ENCODE measurements at regions not wholly inside any gene's neighbourhood (a gene's known extent, or its start where the extent isn't known, plus 50 kb on each side); places are given as distances from the start of the nearest gene placed in this dataset.

DNA sequence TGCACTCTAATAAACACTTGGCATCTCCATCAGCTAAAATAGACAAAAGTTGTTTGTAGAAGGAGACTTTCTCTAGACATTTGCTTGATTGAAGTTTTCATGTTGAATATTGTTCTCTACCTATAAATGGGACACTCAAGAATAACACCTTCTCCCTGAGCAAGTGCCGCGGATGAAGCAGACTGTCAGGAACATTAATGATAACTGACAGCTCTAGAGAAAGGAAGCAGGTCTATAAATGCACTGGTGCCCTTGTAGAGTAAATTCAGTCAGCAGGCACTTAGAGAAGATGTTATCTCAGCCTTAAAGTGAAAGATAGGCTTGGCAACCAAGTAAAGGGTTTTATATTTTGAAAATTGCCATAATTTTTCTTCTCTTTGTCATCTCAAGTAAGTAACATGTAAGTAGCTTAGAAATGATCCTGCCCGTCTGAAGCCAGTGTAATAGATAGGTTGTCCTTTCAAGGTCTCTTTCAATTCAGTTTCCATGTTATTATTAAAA lies 224.6 kb downstream of the ARL6IP6 start:
- ChIA-PET POLR2A (no interaction called here), CTCF (no interaction called here)
- Mint-ChIP-seq H3K27ac (no peak overlapping the region), H3K4me3 (no peak overlapping the region), H3K4me1 (ENCODE audit: low read depth) (no peaks in the 10 kb centered on the region), H3K9me3 (peaks cover 2% of the 10 kb centered on the region), H3K36me3 (ENCODE audit: low read depth) (no peaks in the 10 kb centered on the region), H3K27me3 (peaks cover 2% of the 10 kb centered on the region)
- intact Hi-C loops (cut with micrococcal nuclease), result no loop called here
- TF ChIP-seq, protein P1, sequence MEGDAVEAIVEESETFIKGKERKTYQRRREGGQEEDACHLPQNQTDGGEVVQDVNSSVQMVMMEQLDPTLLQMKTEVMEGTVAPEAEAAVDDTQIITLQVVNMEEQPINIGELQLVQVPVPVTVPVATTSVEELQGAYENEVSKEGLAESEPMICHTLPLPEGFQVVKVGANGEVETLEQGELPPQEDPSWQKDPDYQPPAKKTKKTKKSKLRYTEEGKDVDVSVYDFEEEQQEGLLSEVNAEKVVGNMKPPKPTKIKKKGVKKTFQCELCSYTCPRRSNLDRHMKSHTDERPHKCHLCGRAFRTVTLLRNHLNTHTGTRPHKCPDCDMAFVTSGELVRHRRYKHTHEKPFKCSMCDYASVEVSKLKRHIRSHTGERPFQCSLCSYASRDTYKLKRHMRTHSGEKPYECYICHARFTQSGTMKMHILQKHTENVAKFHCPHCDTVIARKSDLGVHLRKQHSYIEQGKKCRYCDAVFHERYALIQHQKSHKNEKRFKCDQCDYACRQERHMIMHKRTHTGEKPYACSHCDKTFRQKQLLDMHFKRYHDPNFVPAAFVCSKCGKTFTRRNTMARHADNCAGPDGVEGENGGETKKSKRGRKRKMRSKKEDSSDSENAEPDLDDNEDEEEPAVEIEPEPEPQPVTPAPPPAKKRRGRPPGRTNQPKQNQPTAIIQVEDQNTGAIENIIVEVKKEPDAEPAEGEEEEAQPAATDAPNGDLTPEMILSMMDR (IDR thresholded peaks at IDR 0.05), result no peak
- ATAC-seq, result no peak
- DNase-seq, result no peak

DNA sequence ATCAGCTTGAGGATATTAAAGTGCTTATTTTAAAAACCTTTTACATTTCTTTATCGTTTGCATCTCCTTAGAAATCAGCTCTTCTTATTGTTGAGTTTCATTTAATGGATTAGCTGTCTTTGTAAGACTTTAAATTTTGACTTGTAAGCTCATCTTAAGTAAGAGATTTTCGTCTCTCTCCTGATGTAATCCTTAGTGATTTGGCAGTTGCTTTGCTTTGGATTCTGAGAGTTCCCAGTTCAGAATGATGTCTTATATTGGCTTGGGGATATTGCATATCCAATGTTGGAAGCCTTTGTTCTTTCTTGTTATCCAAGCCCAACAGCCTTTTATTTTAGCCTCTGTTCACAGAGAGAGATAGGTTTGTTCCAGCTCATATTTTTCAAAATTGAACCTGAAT lies 212.1 kb downstream of the ARL6IP6 start:
- H3K36me3 Mint-ChIP-seq (ENCODE audit: low read depth), result no peaks in the 10 kb centered on the region
- no peaks in the 10 kb centered on the region for H3K9me3 Mint-ChIP-seq
- ChIA-PET CTCF (no interaction called here), POLR2A (no interaction called here)
- H3K4me1 Mint-ChIP-seq (ENCODE audit: low read depth), result no peaks in the 10 kb centered on the region
- ATAC-seq (no peak), DNase-seq (no peak)
- TF ChIP-seq, protein P1 (IDR thresholded peaks at IDR 0.05), result no peak
- H3K4me3 Mint-ChIP-seq, result no peak overlapping the region
- intact Hi-C loops (cut with micrococcal nuclease), result no loop called here
- H3K27me3 Mint-ChIP-seq, result no peaks in the 10 kb centered on the region
- H3K27ac Mint-ChIP-seq, result no peak overlapping the region

DNA sequence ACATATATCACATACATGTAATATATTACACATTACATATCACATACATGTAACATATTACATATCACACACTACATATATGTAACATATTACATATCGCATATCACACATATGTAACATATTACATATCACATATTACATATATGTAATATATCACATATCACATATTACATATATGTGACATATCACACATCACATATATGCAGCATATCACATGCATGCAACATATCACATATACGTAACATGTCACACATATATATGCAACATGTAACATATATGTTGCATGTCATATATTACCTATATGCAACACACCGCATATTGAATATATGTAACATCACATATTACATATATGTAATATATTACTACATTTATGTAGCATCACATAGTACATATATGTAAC lies 211.2 kb downstream of the ARL6IP6 start:
- no peaks in the 10 kb centered on the region for H3K4me1 Mint-ChIP-seq (ENCODE audit: low read depth)
- ChIA-PET CTCF (no interaction called here), POLR2A (no interaction called here)
- H3K27me3 Mint-ChIP-seq, result no peaks in the 10 kb centered on the region
- ATAC-seq (peak; percentile 34), DNase-seq (no peak)
- no peak overlapping the region for H3K27ac Mint-ChIP-seq
- H3K4me3 Mint-ChIP-seq, result no peak overlapping the region
- TF ChIP-seq, protein P1 (IDR thresholded peaks at IDR 0.05), result no peak
- no peaks in the 10 kb centered on the region for H3K36me3 Mint-ChIP-seq (ENCODE audit: low read depth)
- H3K9me3 Mint-ChIP-seq, result no peaks in the 10 kb centered on the region
- intact Hi-C loops (cut with micrococcal nuclease), result loop anchor here (10.0 kb wide), 1 partner anchor 585 kb away; no protein-coding TSS in a partner anchor

DNA sequence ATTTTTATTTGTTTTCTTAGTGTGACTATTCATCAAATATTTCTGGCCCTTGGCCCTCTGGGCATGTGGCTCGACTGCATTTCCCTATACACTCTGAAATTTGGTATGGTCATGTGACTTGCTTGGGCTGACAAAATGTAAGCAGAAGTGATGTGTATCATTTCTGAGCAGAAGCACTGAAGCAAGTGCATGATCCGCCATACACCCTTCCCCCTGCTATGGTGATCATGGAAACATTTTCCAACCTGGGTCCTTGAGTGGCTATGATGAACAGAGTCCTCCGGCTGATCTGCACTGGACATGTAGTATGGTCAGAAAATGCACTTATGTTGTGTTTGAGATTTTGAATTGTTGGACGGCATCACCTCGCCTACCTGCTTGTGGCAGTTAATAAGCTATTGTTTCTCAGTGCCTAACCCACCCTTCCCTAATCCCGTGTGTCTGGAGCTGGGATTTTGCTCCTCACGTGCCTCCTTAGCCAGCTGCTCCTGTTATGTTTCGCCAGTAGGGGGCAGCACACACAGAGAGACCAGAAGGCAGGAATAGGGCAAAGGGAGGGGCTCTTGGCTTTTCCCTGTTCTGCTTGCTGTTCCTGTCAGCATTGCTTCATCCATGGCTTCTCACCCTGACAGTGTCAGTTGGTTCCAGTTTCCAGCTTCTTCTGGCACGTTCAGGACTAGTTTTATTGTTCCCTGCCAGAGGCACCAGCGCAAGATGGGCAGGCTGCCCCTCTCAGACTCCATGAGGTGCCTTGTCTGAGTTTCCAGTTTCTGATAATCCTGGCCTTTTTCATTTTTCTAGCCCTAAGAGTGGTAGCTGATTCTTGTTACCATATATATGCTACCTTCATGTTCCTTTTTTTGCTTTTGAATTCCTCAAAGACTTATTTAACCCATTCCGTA lies 207.4 kb downstream of the ARL6IP6 start:
- peak; percentile 64 for DNase-seq
- ChIA-PET POLR2A (no interaction called here), CTCF (interaction anchor here (0.6 to 1.0 kb wide), 6 partner anchors 9 to 594 kb away, joined by 3 to 5 read pairs (median 4); no protein-coding TSS in a partner anchor)
- peak; percentile 37 for ATAC-seq
- Mint-ChIP-seq H3K27me3 (no peaks in the 10 kb centered on the region), H3K36me3 (ENCODE audit: low read depth) (no peaks in the 10 kb centered on the region), H3K4me1 (ENCODE audit: low read depth) (no peaks in the 10 kb centered on the region), H3K27ac (no peak overlapping the region), H3K9me3 (no peaks in the 10 kb centered on the region), H3K4me3 (no peak overlapping the region)
- intact Hi-C loops (cut with micrococcal nuclease), result loop anchor here (10.0 kb wide), 1 partner anchor 589 kb away; no protein-coding TSS in a partner anchor
- TF ChIP-seq, protein P1 (IDR thresholded peaks at IDR 0.05), result peak; percentile 70

DNA sequence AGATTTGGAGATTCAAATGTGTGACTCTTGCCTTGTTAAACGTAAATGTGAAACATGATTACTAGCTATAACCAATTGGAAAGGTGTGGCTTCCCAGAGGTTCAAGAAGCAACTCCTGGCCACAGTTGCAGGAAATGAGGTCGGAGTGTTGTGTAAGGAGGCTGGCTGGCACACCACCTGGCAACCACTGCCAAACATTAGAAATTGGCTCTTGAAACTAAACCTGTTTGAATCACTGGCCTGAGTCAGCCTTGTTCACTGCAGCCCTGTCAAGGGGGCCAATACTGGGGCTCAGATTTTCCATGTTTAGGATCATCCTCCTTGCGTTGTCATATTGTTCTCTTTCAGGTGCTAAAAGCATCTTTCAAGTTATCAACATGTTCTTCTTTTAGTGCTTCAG lies 206.3 kb downstream of the ARL6IP6 start:
- H3K4me1 Mint-ChIP-seq (ENCODE audit: low read depth), result no peaks in the 10 kb centered on the region
- no peaks in the 10 kb centered on the region for H3K36me3 Mint-ChIP-seq (ENCODE audit: low read depth)
- TF ChIP-seq, protein P1 (IDR thresholded peaks at IDR 0.05), result no peak
- no peak overlapping the region for H3K27ac Mint-ChIP-seq
- POLR2A ChIA-PET, result no interaction called here
- CTCF ChIA-PET, result no interaction called here
- H3K9me3 Mint-ChIP-seq, result no peaks in the 10 kb centered on the region
- DNase-seq (no peak), ATAC-seq (no peak)
- H3K27me3 Mint-ChIP-seq, result no peaks in the 10 kb centered on the region
- intact Hi-C loops (cut with micrococcal nuclease), result loop anchor here (10.0 kb wide), 1 partner anchor 590 kb away; no protein-coding TSS in a partner anchor
- H3K4me3 Mint-ChIP-seq, result no peak overlapping the region
